Epithelial cell of esophagus (primary cell): ENCODE measurements at regions not wholly inside any gene's neighbourhood (a gene's known extent, or its start where the extent isn't known, plus 50 kb on each side); places are given as distances from the start of the nearest gene placed in this dataset.
"Not testable (repeated sequence)": the region's sequence is repeated elsewhere in the genome, so short reads cannot be mapped to it uniquely, and the experiment has no call there.

Experiments
- DNase-seq: peaks from one replicate; pipeline ENCODE4 v3.0.0; 2010; ENCODE audit warnings: low read depth
- H3K4me3 ChIP-seq: 2 replicates; pipeline ENCODE4 v1.5.1; 2011; ENCODE audit warnings: mild to moderate bottlenecking, low read length, control low read depth
- TF ChIP-seq, protein P1 (sequence below): IDR thresholded peaks from 2 replicates; pipeline ENCODE4 v1.5.1; 2011; ENCODE audit warnings: low read depth, mild to moderate bottlenecking, low read length, control low read depth, inconsistent platforms; ENCODE audit not compliant: insufficient read depth; ENCODE audit errors: missing control alignments

DNA sequence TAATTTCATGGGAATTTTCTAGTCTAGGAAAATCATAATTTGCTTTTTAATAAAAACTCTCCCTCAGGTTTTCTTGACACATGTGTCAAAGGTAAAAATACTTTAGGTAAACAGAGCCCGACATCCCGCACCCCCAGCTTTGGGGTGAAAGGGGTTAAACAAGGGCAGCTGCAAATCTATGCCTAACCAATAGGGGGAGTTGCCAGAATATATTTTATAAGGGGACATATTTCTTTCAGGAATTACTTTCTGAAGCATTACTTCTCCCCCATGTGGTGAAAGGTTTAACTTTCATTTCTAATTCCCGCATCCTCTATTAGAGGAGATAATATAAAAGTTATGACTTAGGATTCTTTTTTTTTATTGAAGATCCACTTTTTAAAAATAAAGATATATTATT, 53.9 kb upstream of the HEPH start:
- TF ChIP-seq, protein P1, sequence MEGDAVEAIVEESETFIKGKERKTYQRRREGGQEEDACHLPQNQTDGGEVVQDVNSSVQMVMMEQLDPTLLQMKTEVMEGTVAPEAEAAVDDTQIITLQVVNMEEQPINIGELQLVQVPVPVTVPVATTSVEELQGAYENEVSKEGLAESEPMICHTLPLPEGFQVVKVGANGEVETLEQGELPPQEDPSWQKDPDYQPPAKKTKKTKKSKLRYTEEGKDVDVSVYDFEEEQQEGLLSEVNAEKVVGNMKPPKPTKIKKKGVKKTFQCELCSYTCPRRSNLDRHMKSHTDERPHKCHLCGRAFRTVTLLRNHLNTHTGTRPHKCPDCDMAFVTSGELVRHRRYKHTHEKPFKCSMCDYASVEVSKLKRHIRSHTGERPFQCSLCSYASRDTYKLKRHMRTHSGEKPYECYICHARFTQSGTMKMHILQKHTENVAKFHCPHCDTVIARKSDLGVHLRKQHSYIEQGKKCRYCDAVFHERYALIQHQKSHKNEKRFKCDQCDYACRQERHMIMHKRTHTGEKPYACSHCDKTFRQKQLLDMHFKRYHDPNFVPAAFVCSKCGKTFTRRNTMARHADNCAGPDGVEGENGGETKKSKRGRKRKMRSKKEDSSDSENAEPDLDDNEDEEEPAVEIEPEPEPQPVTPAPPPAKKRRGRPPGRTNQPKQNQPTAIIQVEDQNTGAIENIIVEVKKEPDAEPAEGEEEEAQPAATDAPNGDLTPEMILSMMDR, result peak; percentile 19
- no peak overlapping the region for H3K4me3 ChIP-seq
- DNase-seq, result peak; percentile 7

GRCh38 chrX:66107860-66108259, 56.2 kb upstream of the HEPH start:
- not testable (repeated sequence) for DNase-seq

GRCh38 chrX:66102398-66102797, 61.6 kb upstream of the HEPH start:
- not testable (repeated sequence) for DNase-seq, H3K4me3 ChIP-seq

More at GRCh38 chrX:66107860-66108259, 56.2 kb upstream of the HEPH start:
- H3K4me3 ChIP-seq, result not testable (repeated sequence)

DNA sequence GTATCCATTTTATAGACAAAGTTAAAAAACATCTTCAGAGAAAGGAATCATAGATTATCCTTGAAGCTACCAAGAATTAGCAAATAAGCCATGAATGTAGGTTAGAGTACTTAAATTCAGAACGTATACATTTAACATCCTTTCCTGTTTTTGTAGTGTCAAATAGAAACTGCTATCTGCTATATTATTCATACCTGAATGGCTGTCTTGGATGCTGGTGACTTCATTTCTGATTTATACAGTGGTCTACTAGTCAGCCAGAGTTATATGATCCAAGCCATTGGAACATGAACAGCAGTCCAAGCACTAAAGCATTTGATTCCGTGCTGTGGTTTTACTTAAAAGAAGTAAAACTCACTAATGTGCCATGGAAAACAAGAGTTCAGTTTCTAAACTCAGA, 58.3 kb upstream of the VSIG4 start:
- TF ChIP-seq, protein P1, result no peak
- no peak overlapping the region for H3K4me3 ChIP-seq
- DNase-seq, result no peak

- not testable (repeated sequence) for DNase-seq, H3K4me3 ChIP-seq
These were observed 57.1 kb upstream of the VSIG4 start for GRCh38 chrX:66096987-66097386.

DNA sequence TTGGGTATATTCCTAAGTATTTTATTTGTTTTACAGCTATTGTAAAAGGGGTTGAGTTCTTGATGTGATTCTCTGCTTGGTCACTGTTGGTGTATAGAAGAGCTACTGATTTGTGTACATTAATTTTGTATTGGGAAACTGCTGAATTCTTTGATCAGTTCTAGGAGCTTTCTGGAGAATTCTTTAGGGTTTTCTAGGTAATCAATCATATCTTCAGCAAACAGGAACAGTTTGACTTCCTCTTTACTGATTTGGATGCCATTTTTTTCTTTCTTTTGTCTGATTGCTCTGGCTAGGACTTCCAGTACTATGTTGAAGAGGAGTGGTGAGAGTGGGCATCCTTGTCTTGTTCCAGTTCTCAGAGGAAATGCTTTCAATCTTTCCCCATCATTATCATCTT, 50.1 kb upstream of the VSIG4 start:
- H3K4me3 ChIP-seq, DNase-seq: not testable (repeated sequence)
